ENCODE measurements at regions not wholly inside any gene's neighbourhood (a gene's known extent, or its start where the extent isn't known, plus 50 kb on each side); places are given as distances from the start of the nearest gene placed in this dataset.
"Not testable (repeated sequence)": the region's sequence is repeated elsewhere in the genome, so short reads cannot be mapped to it uniquely, and the experiment has no call there.

DNA sequence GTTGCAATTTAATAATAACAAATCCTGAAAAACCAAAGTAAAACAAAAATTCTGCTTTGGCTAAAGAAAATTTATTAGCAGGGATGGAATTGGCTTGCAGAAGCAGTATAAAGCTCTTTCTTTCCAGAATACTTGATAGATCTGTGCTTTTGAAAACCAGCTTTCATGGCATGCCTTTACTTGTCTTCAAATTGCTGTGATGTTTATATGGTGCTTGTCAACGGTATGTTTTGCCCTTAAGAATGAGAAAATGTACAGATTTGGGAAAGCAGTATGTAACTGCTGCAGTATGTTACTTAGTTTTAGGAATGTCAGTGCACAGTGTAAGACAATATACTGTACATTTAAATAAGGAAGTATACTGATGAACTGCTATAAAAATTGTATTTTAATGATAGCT lies 120.8 kb upstream of the PCDH20 start:
- Histone ChIP-seq H3K36me3 (no peaks in the 10 kb centered on the region), H3K27ac (no peak overlapping the region), H3K9me3 (no peaks in the 10 kb centered on the region), H3K4me1 (no peaks in the 10 kb centered on the region), H3K4me3 (no peak overlapping the region), H3K27me3 (no peaks in the 10 kb centered on the region)
- WGBS, 2 donors, result 63 to 65% methylated on average over 1 of the region's 1 CpG
- TF ChIP-seq EP300 (IDR thresholded peaks at IDR 0.05), result no peak
- TF ChIP-seq, protein P1, sequence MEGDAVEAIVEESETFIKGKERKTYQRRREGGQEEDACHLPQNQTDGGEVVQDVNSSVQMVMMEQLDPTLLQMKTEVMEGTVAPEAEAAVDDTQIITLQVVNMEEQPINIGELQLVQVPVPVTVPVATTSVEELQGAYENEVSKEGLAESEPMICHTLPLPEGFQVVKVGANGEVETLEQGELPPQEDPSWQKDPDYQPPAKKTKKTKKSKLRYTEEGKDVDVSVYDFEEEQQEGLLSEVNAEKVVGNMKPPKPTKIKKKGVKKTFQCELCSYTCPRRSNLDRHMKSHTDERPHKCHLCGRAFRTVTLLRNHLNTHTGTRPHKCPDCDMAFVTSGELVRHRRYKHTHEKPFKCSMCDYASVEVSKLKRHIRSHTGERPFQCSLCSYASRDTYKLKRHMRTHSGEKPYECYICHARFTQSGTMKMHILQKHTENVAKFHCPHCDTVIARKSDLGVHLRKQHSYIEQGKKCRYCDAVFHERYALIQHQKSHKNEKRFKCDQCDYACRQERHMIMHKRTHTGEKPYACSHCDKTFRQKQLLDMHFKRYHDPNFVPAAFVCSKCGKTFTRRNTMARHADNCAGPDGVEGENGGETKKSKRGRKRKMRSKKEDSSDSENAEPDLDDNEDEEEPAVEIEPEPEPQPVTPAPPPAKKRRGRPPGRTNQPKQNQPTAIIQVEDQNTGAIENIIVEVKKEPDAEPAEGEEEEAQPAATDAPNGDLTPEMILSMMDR (IDR thresholded peaks at IDR 0.05), result no peak
- TF ChIP-seq POLR2A (IDR thresholded peaks at IDR 0.05), result no peak
- no peak for DNase-seq (ENCODE audit: low spot score in 2 of 2)

DNA sequence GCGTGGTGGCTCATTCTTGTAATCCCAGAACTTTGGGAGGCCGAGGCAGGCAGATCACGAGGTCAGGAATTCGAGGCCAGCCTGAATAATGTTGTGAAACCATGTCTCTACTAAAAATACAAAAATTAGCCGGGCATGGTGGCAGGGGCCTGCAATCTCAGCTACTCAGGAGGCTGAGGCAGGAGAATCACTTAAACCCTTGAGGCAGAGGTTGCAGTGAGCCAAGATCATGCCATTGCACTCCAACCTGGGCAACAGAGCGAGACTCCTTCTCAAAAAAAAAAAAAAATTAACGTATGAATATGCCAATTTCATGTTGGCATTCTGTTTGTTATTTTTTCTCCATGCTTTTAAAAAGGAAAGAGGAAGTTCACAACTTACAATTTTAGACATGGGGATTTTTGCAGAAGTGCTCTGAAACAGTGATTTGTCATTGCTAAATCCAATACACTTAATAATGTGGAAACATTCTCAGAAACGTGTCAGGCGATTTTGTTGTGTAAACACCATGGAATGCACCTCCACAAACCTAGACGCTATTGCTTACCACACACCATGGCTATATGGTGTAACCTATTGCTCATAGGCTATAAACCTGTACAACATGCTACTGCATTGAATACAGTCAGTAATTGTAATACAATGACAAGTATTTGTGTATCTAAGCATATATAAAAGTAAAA lies 115.9 kb upstream of the PCDH20 start:
- WGBS, 2 donors, result 62 to 69% methylated on average over 10 of the region's 10 CpGs
- DNase-seq (ENCODE audit: low spot score in 2 of 2), result no peak
- Histone ChIP-seq H3K4me1 (no peaks in the 10 kb centered on the region), H3K36me3 (no peaks in the 10 kb centered on the region), H3K9me3 (no peaks in the 10 kb centered on the region), H3K27me3 (no peaks in the 10 kb centered on the region), H3K27ac (no peak overlapping the region), H3K4me3 (no peak overlapping the region)
- TF ChIP-seq, protein P1 (IDR thresholded peaks at IDR 0.05), result no peak

DNA sequence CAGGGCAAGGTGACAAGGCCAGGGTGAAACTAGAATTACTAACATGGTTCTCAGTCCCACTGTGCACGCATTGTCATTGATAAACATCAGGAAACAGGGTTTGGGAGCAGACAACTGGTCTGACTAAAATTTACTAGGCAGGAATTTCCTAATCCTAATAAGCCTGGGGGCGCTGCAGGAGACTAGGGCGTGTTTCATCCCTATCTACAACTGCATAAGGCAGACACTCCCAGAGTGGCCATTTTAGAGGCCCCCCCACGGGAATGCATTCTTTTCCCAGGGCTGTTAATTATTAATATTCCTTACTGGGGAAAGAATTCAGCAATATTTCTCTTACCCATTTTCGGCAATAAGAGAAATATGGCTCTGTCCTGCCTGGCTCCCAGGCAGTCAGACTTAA lies 103.6 kb upstream of the PCDH20 start:
- not testable (repeated sequence) for H3K4me1 ChIP-seq; DNase-seq (ENCODE audit: low spot score in 2 of 2); H3K27ac ChIP-seq; H3K4me3 ChIP-seq; H3K9me3 ChIP-seq; H3K36me3 ChIP-seq; H3K27me3 ChIP-seq
- 82 to 91% methylated on average over 5 of the region's 5 CpGs for WGBS, 2 donors

DNA sequence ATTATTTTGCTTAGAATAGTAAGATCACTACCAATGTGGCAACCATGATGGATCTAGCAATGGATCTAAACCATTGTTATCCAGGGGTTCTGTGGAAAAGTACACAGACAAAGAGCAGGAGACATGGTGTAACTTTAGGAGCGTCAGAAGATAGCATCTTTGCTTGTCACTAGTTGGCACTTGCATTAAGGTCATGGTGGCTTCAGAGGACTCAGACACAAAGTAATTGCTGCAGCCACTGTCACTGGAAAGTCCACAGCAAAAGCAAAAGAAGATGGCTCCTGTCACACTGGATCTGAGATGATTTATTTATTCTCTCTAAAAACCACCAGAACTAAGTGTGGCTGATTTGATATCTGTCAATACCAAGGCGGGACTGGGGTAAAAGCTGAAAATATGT lies 93.3 kb upstream of the PCDH20 start:
- Histone ChIP-seq H3K4me1 (no peaks in the 10 kb centered on the region), H3K36me3 (no peaks in the 10 kb centered on the region), H3K9me3 (no peaks in the 10 kb centered on the region), H3K4me3 (no peak overlapping the region), H3K27ac (no peak overlapping the region), H3K27me3 (no peaks in the 10 kb centered on the region)
- DNase-seq (ENCODE audit: low spot score in 2 of 2), result no peak
- TF ChIP-seq, protein P1 (IDR thresholded peaks at IDR 0.05), result no peak
- no peak for TF ChIP-seq EP300 (IDR thresholded peaks at IDR 0.05)
- TF ChIP-seq POLR2A (IDR thresholded peaks at IDR 0.05), result no peak
- 83 to 96% methylated on average over 2 of the region's 2 CpGs for WGBS, 2 donors

DNA sequence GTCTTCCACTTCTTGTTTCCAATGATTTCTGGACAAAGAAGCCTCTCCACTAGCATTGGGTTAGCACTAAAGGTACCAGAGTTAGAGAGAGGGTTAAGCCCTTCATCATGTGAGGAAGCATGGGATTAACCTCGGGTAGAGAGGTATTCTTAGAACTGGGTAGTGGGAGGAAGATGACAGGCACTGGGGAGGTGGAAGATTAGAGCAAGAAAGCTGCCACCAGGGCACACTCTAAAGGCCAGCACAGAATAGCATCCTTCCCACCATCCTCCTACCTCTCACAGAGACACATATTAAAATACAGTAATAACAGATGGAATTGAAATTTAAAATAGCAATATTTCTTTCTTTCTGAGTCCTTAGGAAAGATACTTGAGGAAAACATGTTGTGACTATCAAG lies 84.5 kb upstream of the PCDH20 start:
- TF ChIP-seq EP300 (IDR thresholded peaks at IDR 0.05) (no peak), POLR2A (IDR thresholded peaks at IDR 0.05) (no peak)
- TF ChIP-seq, protein P1 (IDR thresholded peaks at IDR 0.05), result no peak
- Histone ChIP-seq H3K9me3 (no peaks in the 10 kb centered on the region), H3K4me1 (no peaks in the 10 kb centered on the region), H3K27ac (no peak overlapping the region), H3K27me3 (no peaks in the 10 kb centered on the region), H3K36me3 (no peaks in the 10 kb centered on the region), H3K4me3 (no peak overlapping the region)
- WGBS, 2 donors, result 22 to 35% methylated on average over 1 of the region's 1 CpG
- no peak for DNase-seq (ENCODE audit: low spot score in 2 of 2)

DNA sequence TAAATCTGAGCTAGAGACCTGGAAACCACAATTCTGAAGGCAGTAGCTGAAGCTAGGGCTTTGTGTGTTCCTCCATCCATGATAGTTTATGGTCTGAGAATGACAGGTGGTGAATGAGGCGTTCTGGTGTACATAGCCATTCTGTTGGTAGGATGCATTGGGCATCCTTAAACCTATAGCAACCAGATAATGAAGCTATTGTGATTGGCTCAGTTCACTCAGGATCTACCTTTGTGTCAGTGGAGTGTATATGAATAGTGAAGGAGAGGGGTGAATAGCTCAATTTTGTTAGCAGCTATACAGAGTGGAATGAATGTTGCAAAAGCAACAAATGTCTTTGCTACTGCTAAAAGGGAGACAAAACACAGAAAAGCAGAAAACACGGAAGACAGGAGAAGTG lies 80.0 kb upstream of the PCDH20 start:
- Histone ChIP-seq H3K36me3 (no peaks in the 10 kb centered on the region), H3K4me1 (no peaks in the 10 kb centered on the region), H3K27me3 (no peaks in the 10 kb centered on the region), H3K4me3 (no peak overlapping the region), H3K27ac (no peak overlapping the region), H3K9me3 (no peaks in the 10 kb centered on the region)
- TF ChIP-seq, protein P1 (IDR thresholded peaks at IDR 0.05), result no peak
- TF ChIP-seq POLR2A (IDR thresholded peaks at IDR 0.05), result no peak
- TF ChIP-seq EP300 (IDR thresholded peaks at IDR 0.05), result no peak
- WGBS, 2 donors, result 86 to 89% methylated on average over 2 of the region's 2 CpGs
- no peak for DNase-seq (ENCODE audit: low spot score in 2 of 2)

DNA sequence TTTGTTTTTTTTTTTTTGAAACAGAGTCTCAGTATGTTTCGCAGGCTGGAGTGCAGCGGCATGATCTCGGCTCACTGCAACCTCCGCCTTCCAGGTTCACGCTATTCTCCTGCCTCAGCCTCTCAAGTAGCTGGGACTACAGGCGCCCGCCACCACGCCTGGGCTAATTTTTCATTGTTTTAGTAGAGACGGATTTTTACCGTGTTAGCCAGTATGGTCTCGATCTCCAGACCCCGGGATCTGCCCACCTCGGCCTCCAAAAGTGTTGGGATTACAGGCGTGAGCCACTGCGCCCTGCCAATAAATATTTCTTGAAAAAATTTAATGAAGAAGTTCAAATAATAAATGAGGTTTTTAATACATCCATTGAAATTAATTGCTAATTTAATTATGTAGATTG lies 77.9 kb upstream of the PCDH20 start:
- 93 to 94% methylated on average over 15 of the region's 15 CpGs for WGBS, 2 donors
- not testable (repeated sequence) for H3K27ac ChIP-seq; DNase-seq (ENCODE audit: low spot score in 2 of 2)

More for the DNA sequence above, 77.9 kb upstream of the PCDH20 start:
- H3K4me1 ChIP-seq, H3K36me3 ChIP-seq, H3K9me3 ChIP-seq, H3K27me3 ChIP-seq, H3K4me3 ChIP-seq: not testable (repeated sequence)
